T-helper 2 cell treated with Interferon-gamma antibody and Interleukin-4, amounts not matched to agents 100 ng/mL and 5 ng/mL, for 36 hours (primary cell): ENCODE measurements at regions not wholly inside any gene's neighbourhood (a gene's known extent, or its start where the extent isn't known, plus 50 kb on each side); places are given as distances from the start of the nearest gene placed in this dataset.
"Not testable (repeated sequence)": the region's sequence is repeated elsewhere in the genome, so short reads cannot be mapped to it uniquely, and the experiment has no call there.

Experiments used
- intact Hi-C: fragments of 100-400 bp; cut with micrococcal nuclease; formaldehyde crosslinking; loops from one replicate; pipeline ENCODE4 v1.15.1; 2023

- intact Hi-C loops = no loop called here
Measured at GRCh38 chr3:181336597-181336996, 347.1 kb upstream of the DNAJC19 start.

- intact Hi-C loops = no loop called here
Measured at GRCh38 chr3:181333394-181333793, 343.9 kb upstream of the DNAJC19 start.

- intact Hi-C loops = no loop called here
Measured at GRCh38 chr3:181330821-181331563, 341.5 kb upstream of the DNAJC19 start.

- intact Hi-C loops = no loop called here
Measured at GRCh38 chr3:181330257-181330656, 340.7 kb upstream of the DNAJC19 start.

- intact Hi-C loops = no loop called here
Measured at GRCh38 chr3:181329024-181329423, 339.5 kb upstream of the DNAJC19 start.

GRCh38 chr3:181328346-181328745, 338.8 kb upstream of the DNAJC19 start:
- intact Hi-C loops = no loop called here

GRCh38 chr3:181327349-181327748, 337.8 kb upstream of the DNAJC19 start:
- intact Hi-C loops = loop anchor here (2.0 kb wide), 1 partner anchor 375 kb away; no protein-coding TSS in a partner anchor

- intact Hi-C loops = loop anchor here (1.0 to 2.0 kb wide), 2 partner anchors 376 to 1357 kb away; no protein-coding TSS in a partner anchor
Measured at GRCh38 chr3:181326637-181327223, 337.2 kb upstream of the DNAJC19 start.

- intact Hi-C loops = not testable (repeated sequence)
Measured at GRCh38 chr3:181324516-181324915, 335.0 kb upstream of the DNAJC19 start.

- intact Hi-C loops = no loop called here
Measured at GRCh38 chr3:181318321-181318720, 328.8 kb upstream of the DNAJC19 start.

GRCh38 chr3:181317508-181317907, 328.0 kb upstream of the DNAJC19 start:
- intact Hi-C loops = no loop called here

- intact Hi-C loops = no loop called here
Measured at GRCh38 chr3:181316482-181316881, 326.9 kb upstream of the DNAJC19 start.

- intact Hi-C loops = no loop called here
Measured at GRCh38 chr3:181313335-181313734, 323.8 kb upstream of the DNAJC19 start.

GRCh38 chr3:181311186-181311585, 321.6 kb upstream of the DNAJC19 start:
- intact Hi-C loops = no loop called here

- intact Hi-C loops = no loop called here
Measured at GRCh38 chr3:181302960-181303359, 313.4 kb upstream of the DNAJC19 start.

GRCh38 chr3:181300033-181300432, 310.5 kb upstream of the DNAJC19 start:
- intact Hi-C loops = no loop called here

- intact Hi-C loops = no loop called here
Measured at GRCh38 chr3:181298421-181298820, 308.9 kb upstream of the DNAJC19 start.

- intact Hi-C loops = no loop called here
Measured at GRCh38 chr3:181292984-181293383, 303.4 kb upstream of the DNAJC19 start.

- intact Hi-C loops = no loop called here
Measured at GRCh38 chr3:181290941-181291340, 301.4 kb upstream of the DNAJC19 start.

- intact Hi-C loops = no loop called here
Measured at GRCh38 chr3:181289306-181289705, 299.8 kb upstream of the DNAJC19 start.

GRCh38 chr3:181288145-181288544, 298.6 kb upstream of the DNAJC19 start:
- intact Hi-C loops = no loop called here

- intact Hi-C loops = loop anchor here (10.0 kb wide), 1 partner anchor 634 kb away; no protein-coding TSS in a partner anchor
Measured at GRCh38 chr3:181279239-181279565, 289.7 kb upstream of the DNAJC19 start.
